HG03025 (cell line): ENCODE measurements at regions not wholly inside any gene's neighbourhood (a gene's known extent, or its start where the extent isn't known, plus 50 kb on each side); places are given as distances from the start of the nearest gene placed in this dataset.

Source experiments
- ATAC-seq: cut with Tn5 transposase; IDR thresholded peaks from one replicate; pipeline ENCODE4 v1.9.1; 2021; ENCODE audit warnings: mild to moderate bottlenecking, moderate library complexity; ENCODE audit not compliant: unreplicated experiment, low FRiP score

DNA sequence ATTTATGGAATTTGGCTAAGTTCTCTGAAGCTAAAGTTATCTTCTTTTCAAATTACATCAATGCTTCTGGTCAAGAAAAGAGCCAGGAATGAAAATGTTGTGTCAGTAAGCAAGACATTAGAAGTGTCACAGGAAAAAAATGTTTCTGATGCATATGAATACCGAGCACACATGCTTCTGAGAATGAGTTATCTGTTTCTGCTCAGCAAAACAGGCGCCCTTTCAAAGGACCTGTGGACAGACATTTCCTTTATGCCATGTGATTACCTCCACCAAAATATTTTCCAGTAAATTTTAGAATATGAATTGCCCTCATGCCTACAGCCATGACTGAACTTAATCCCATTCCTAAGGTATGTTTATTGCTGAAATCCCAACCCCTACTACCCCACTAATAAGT is 55.4 kb upstream of the RNF180 start:
- no peak for ATAC-seq

DNA sequence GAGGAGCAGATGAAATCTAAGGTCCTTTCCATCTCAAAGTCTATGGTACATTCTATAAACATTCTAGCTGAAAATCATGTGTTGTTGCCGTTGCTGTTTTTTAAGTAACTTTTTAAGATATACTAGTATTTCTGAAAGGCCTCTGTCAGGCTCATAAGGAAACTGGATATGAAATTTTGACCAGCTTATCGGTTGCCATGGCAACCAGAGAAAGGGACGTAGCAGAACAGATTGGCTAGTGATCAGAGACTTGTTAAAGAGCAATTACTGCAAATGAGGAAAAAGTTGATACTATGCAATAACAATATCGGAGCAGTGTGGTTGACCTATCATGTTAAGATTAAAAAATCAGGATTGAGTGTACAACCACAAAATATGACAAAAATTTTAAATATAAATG is 57.0 kb upstream of the RNF180 start:
- no peak for ATAC-seq

DNA sequence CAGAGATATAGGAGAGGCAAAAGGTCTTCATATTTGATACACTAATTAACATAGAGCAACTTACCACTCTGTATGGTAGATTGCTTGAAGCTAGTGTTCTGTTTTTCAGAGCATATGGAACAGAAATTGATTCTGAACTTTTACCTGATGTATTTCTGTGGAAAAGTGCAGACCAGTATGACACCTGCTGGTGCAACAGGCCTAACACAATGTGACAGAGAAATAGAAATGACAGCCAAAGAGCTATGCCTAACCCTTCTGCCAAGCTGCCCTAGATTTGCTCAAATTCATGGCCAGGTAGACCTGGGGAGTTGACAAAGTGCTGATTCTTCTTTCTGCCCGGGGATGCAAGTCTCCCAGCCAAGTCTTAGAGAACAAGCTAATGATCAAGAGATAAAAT is 65.4 kb upstream of the RNF180 start:
- no peak for ATAC-seq

DNA sequence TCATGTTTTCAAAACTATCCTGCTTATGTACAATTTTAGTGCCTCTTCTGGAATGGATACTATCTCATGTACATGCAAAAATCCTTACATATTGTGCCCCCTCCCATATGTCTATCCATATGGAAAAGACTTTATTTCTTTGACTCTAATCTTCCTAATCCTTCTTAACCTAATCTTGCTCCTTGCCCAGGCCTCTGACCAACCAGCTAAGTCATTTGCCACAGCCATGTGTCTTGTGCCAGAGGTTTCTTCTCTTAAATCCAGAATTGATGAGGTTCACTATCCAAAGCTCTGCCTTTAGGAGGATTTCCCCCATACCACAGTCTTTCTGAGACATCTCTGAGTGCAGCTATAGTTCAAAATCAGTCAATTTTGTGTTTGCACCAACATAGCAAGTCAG is 68.9 kb upstream of the RNF180 start:
- ATAC-seq: no peak

DNA sequence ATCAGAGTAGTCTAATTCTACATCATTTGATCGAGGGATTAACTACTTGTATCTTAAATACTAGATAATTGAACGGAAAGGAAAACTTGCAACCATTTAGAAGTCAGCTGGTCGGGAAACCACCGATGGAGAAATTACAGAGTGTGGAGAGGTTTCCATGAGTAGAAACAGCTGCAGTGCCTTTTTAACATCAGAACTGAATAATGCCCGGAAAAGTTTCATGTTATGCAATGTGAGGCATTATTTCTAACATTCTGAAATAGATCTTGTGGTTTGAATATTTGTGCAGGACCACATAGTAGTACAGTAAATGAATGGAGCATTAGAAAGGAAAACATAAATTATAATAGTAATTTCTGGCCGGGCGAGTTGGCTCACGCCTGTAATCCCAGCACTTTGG is 88.1 kb upstream of the RNF180 start:
- no peak for ATAC-seq

DNA sequence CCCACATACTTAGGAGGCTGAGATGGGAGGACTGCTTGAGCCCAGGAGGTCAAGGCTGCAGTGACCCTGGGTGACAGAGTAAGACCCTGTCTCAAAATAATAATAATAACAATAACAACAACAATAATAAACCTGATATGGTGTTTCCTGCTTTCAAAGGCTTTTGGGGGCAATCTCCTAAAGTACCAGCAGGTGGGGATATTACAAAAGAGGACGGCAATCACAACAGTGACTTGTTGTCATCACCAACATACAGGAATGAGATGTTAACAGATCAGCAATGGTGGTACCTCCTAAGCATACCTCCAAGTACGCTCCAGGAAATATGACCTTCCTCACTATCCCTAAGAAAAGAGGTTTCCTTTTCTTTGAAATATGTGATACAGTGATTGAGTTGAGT is 91.1 kb upstream of the RNF180 start:
- ATAC-seq: peak; percentile 57

DNA sequence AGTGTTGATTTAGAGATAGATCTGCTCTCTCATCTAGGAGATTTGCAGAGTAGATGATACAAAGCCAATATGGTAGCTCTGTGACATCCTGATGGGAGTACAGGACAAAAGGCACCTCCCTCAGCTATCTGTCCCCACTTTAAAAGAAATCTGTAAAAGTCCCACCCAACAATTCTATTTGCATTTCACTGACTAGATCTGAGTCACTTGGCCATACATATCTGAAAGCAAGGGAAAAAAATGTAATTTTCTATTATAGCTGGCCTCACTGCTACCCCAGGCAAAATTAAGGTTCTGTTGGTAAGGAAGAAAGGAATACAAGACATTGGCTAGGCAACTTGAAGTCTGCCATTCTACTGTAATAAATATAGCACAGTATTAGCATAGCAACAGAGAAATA is 96.2 kb upstream of the RNF180 start:
- ATAC-seq: no peak

DNA sequence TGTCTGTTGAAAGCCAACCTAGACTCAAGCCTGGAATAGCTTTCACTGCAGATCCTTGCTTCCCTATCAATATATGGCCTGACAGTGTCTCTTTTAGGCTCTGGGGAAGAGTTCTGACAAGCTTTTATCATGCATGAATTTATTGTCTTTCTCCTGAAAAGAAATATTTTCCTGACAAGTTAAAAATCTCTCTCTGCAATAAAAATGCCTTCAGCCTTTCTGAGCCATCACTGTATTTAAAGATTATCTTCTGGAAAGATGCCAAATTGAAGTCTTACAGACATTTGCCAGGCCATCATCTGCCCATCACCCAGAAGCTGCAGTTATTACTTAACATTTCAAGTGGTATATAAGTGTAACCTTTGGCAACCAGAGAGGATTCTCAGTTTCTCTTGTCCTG is 88.1 kb upstream of the HTR1A start:
- ATAC-seq: no peak

DNA sequence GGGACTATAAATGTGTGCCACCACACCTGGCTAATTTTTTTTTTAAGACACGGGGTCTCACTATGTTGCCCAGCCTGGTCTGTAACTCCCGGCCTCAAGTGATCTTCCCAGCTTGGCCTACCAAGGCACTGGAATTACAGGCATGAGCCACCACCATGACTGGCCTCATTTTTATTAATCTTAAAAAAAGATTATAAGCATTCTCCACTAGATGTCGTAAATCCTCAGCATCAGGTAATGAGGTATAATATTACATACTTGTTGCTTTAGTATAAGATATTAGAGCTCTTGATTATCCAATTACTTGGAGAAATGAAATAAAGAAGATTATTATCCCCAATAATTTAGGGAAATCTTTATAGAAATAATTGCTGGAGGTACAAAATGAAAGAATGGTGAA is 78.2 kb upstream of the HTR1A start:
- no peak for ATAC-seq

DNA sequence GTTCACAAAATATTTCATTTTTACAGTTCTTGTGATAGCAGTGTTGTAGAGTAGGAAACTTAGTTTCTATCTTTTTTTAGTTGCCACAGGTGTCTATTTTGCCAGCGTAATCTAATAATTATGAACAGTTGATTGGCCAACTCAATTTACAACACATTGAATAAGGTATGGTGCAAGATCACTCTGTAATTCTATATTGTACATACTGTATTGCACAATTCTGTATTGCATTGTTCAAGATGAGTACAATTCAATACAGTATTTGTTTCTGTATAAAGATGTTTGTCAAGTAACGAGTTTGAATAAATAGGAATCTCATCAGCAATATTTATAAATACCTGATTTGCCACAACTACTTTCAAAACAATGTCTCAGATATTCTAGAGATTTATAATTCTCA is 64.2 kb upstream of the HTR1A start:
- no peak for ATAC-seq

DNA sequence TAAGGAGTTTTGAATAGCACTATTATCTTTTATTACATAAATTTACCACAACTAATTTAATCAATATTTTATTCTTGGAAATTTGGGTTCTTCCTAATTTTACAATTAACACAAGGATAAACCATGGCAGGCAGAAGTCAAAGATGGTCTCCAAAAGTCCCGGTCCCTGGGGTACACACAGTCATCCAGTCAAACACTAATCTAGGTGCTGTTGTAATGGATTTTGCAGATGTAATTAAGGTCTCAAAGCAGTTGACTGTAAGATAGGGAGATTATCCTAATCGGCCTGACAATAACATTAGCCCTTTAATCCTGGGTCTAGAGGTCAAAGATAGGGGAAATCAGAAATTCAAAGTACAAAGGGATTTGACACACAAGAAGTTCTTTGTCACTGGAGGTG is 57.5 kb upstream of the HTR1A start:
- no peak for ATAC-seq

DNA sequence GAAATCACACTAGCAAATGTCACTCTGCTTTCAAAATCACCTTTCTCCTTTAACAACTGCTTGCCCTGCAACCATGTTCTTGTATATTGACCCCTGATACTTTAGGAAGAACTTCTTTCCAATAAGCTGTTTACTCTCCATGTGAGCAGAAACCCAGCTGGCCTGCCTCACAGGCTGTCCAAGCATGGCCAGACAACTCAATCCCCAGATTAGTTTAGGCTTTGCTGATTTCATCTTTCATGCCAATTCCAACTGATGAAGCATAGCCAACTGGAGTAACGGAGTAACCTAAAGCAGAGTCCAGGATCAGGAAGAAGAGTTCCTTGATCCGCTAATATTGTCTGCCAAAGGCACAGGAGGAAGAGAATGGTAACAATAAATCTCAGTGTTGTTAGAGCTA is 56.7 kb upstream of the HTR1A start:
- ATAC-seq: no peak

DNA sequence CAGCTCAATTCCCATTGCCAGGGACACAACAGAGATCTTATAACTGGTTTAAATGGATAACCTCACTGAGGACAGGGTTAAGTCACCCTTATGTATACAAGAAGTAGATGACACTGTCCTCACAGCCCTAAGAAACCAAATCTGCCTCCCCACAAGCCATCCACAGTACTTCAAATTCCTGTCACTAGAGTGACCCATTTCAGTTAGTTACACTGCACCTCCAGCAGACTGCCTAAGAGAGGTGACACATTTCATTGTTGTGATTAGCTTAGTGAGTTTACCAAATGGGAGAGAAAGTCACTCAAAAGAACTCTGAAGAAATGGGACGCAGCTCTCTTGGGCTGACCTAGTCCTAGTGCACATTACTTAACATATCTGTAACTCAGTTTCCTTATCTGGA is 53.6 kb upstream of the HTR1A start:
- no peak for ATAC-seq
